ENCODE measurements at regions not wholly inside any gene's neighbourhood (a gene's known extent, or its start where the extent isn't known, plus 50 kb on each side); places are given as distances from the start of the nearest gene placed in this dataset.
"Not testable (repeated sequence)": the region's sequence is repeated elsewhere in the genome, so short reads cannot be mapped to it uniquely, and the experiment has no call there.

GRCh38 chr14:105751291-105751751 lies 224.9 kb downstream of the TMEM121 start:
- DNase-seq (ENCODE audit: low read depth, low spot score); H3K4me3 ChIP-seq (ENCODE audit: low read length): not testable (repeated sequence)

GRCh38 chr14:105752420-105752819 lies 226.0 kb downstream of the TMEM121 start:
- not testable (repeated sequence) for H3K4me3 ChIP-seq (ENCODE audit: low read length); DNase-seq (ENCODE audit: low read depth, low spot score)

GRCh38 chr14:105760691-105761344 lies 234.4 kb downstream of the TMEM121 start:
- H3K4me3 ChIP-seq (ENCODE audit: low read length) = no peak overlapping the region
- no peak for DNase-seq (ENCODE audit: low read depth, low spot score)

- H3K4me3 ChIP-seq (ENCODE audit: low read length) = not testable (repeated sequence)
These were observed 235.0 kb downstream of the TMEM121 start for GRCh38 chr14:105761345-105761740.

GRCh38 chr14:105761842-105762241 lies 235.5 kb downstream of the TMEM121 start:
- no peak for DNase-seq (ENCODE audit: low read depth, low spot score)
- no peak overlapping the region for H3K4me3 ChIP-seq (ENCODE audit: low read length)

More at GRCh38 chr14:105761345-105761740, 235.0 kb downstream of the TMEM121 start:
- not testable (repeated sequence) for DNase-seq (ENCODE audit: low read depth, low spot score)

GRCh38 chr14:105762262-105762661 lies 235.9 kb downstream of the TMEM121 start:
- not testable (repeated sequence) for H3K4me3 ChIP-seq (ENCODE audit: low read length); DNase-seq (ENCODE audit: low read depth, low spot score)

GRCh38 chr14:105764254-105764901 lies 238.0 kb downstream of the TMEM121 start:
- not testable (repeated sequence) for DNase-seq (ENCODE audit: low read depth, low spot score); H3K4me3 ChIP-seq (ENCODE audit: low read length)

GRCh38 chr14:105765072-105765825 lies 238.9 kb downstream of the TMEM121 start:
- H3K4me3 ChIP-seq (ENCODE audit: low read length); DNase-seq (ENCODE audit: low read depth, low spot score): not testable (repeated sequence)

- H3K4me3 ChIP-seq (ENCODE audit: low read length) = no peak overlapping the region
- DNase-seq (ENCODE audit: low read depth, low spot score) = no peak
These were observed 239.7 kb downstream of the TMEM121 start for GRCh38 chr14:105765893-105766614.

GRCh38 chr14:105767315-105767714 lies 240.9 kb downstream of the TMEM121 start:
- no peak for DNase-seq (ENCODE audit: low read depth, low spot score)
- no peak overlapping the region for H3K4me3 ChIP-seq (ENCODE audit: low read length)

- DNase-seq (ENCODE audit: low read depth, low spot score); H3K4me3 ChIP-seq (ENCODE audit: low read length): not testable (repeated sequence)
These were observed 241.7 kb downstream of the TMEM121 start for GRCh38 chr14:105768039-105768438.

- H3K4me3 ChIP-seq (ENCODE audit: low read length); DNase-seq (ENCODE audit: low read depth, low spot score): not testable (repeated sequence)
These were observed 242.8 kb downstream of the TMEM121 start for GRCh38 chr14:105769061-105769730.

GRCh38 chr14:105770619-105771216 lies 244.3 kb downstream of the TMEM121 start:
- not testable (repeated sequence) for H3K4me3 ChIP-seq (ENCODE audit: low read length); DNase-seq (ENCODE audit: low read depth, low spot score)

- H3K4me3 ChIP-seq (ENCODE audit: low read length); DNase-seq (ENCODE audit: low read depth, low spot score): not testable (repeated sequence)
These were observed 245.2 kb downstream of the TMEM121 start for GRCh38 chr14:105771261-105772226.

- not testable (repeated sequence) for DNase-seq (ENCODE audit: low read depth, low spot score); H3K4me3 ChIP-seq (ENCODE audit: low read length)
These were observed 246.4 kb downstream of the TMEM121 start for GRCh38 chr14:105772710-105773250.

- no peak for DNase-seq (ENCODE audit: low read depth, low spot score)
- H3K4me3 ChIP-seq (ENCODE audit: low read length) = no peak overlapping the region
These were observed 247.2 kb downstream of the TMEM121 start for GRCh38 chr14:105773584-105773983.

- H3K4me3 ChIP-seq (ENCODE audit: low read length) = no peak overlapping the region
- no peak for DNase-seq (ENCODE audit: low read depth, low spot score)
These were observed 247.6 kb downstream of the TMEM121 start for GRCh38 chr14:105774001-105774400.

Measured in Jurkat, Clone E6-1 (cell line).